DND-41 (cell line): ENCODE measurements at regions not wholly inside any gene's neighbourhood (a gene's known extent, or its start where the extent isn't known, plus 50 kb on each side); places are given as distances from the start of the nearest gene placed in this dataset.

Experiments
- ATAC-seq: fragments of 200-7000 bp; cut with Tn5 transposase; 3 replicates; pipeline ENCODE4 v1.9.1; 2021; ENCODE audit warnings: low read depth; ENCODE audit not compliant: insufficient read depth
- DNase-seq: peaks from one replicate; pipeline ENCODE4 v3.0.0-alpha.2; 2020
- H2AFZ ChIP-seq: 2 replicates; pipeline ENCODE4 v1.6.0; 2012; ENCODE audit warnings: low read depth, low read length
- H3K27ac ChIP-seq: 2 replicates; pipeline ENCODE4 v1.5.1; 2012; ENCODE audit warnings: low read length, inconsistent platforms
- H3K27me3 ChIP-seq: fragments of 200-600 bp; sonication (generic); 2 replicates; pipeline ENCODE4 v1.6.0; 2012; ENCODE audit warnings: low read length, mild to moderate bottlenecking, inconsistent platforms; ENCODE audit not compliant: insufficient read depth, poor library complexity
- H3K36me3 ChIP-seq: 2 replicates; pipeline ENCODE4 v1.5.1; 2012; ENCODE audit warnings: low read length, inconsistent platforms; ENCODE audit not compliant: insufficient read depth
- H3K4me1 ChIP-seq: 2 replicates; pipeline ENCODE4 v1.5.1; 2012; ENCODE audit warnings: mild to moderate bottlenecking, low read length; ENCODE audit not compliant: insufficient read depth
- H3K4me2 ChIP-seq: 2 replicates; pipeline ENCODE4 v1.6.0; 2012; ENCODE audit warnings: mild to moderate bottlenecking, moderate library complexity, low read length, inconsistent platforms; ENCODE audit not compliant: insufficient read depth
- H3K4me3 ChIP-seq, 2 experiments: fragments of 200-600 bp in 1 of 2; shearing (Covaris generic) in 1 of 2; 2 replicates each; pipeline ENCODE4 v1.5.1; 2012 to 2016; ENCODE audit warnings: inconsistent platforms in 2 of 2, low read length in 2 of 2, mild to moderate bottlenecking in 2 of 2, low read depth in 1 of 2, moderate library complexity in 1 of 2
- H3K79me2 ChIP-seq: 2 replicates; pipeline ENCODE4 v1.6.0; 2012; ENCODE audit warnings: low read length, inconsistent platforms; ENCODE audit not compliant: insufficient read depth
- H3K9ac ChIP-seq: 2 replicates; pipeline ENCODE4 v1.6.0; 2012; ENCODE audit warnings: low read depth, mild to moderate bottlenecking, inconsistent platforms, low read length, moderate library complexity
- H3K9me3 ChIP-seq: 2 replicates; pipeline ENCODE4 v1.5.1; 2012; ENCODE audit warnings: low read length, moderate library complexity, mild to moderate bottlenecking, inconsistent platforms; ENCODE audit not compliant: insufficient read depth, severe bottlenecking
- H4K20me1 ChIP-seq: 2 replicates; pipeline ENCODE4 v1.6.0; 2012; ENCODE audit warnings: low read length; ENCODE audit not compliant: insufficient read depth
- CTCF ChIP-seq: IDR thresholded peaks from 2 replicates; pipeline ENCODE4 v1.5.1; 2012; ENCODE audit warnings: borderline replicate concordance, low read length, moderate library complexity, mild to moderate bottlenecking; ENCODE audit not compliant: poor library complexity, severe bottlenecking; ENCODE audit errors: extremely low read depth
- EZH2 ChIP-seq: IDR thresholded peaks from 3 replicates; pipeline ENCODE4 v1.6.1; 2012; ENCODE audit warnings: borderline replicate concordance, low read depth, mild to moderate bottlenecking, moderate library complexity, low read length, inconsistent platforms; ENCODE audit not compliant: severe bottlenecking

GRCh38 chr10:36187380-36188079, 545.4 kb upstream of the FZD8 start:
- H3K9me3 ChIP-seq = peaks cover 17% of the 10 kb centered on the region
- TF ChIP-seq CTCF (no peak), EZH2 (no peak)
- H3K27me3 ChIP-seq = no peaks in the 10 kb centered on the region
- no peak overlapping the region for H3K9ac ChIP-seq
- no peak overlapping the region for H3K4me3 ChIP-seq
- H4K20me1 ChIP-seq = no peaks in the 10 kb centered on the region
- peaks cover 16% of the 10 kb centered on the region for H3K4me1 ChIP-seq
- no peaks in the 10 kb centered on the region for H3K79me2 ChIP-seq
- no peak for DNase-seq
- H3K27ac ChIP-seq = no peak overlapping the region
- H3K4me2 ChIP-seq = no peak overlapping the region
- no peaks in the 10 kb centered on the region for H3K36me3 ChIP-seq
- H2AFZ ChIP-seq = 0 out of 2 replicates have a peak overlapping the region, but pooled peaks have one; percentile 17
- ATAC-seq = no peak

GRCh38 chr10:36185097-36185496, 543.0 kb upstream of the FZD8 start:
- Histone ChIP-seq H3K79me2 (no peaks in the 10 kb centered on the region), H3K4me3 (no peak overlapping the region), H3K4me1 (peaks cover 16% of the 10 kb centered on the region), H2AFZ (no peak overlapping the region), H3K9ac (no peak overlapping the region), H4K20me1 (no peaks in the 10 kb centered on the region), H3K36me3 (no peaks in the 10 kb centered on the region), H3K27me3 (no peaks in the 10 kb centered on the region), H3K9me3 (no peaks in the 10 kb centered on the region), H3K4me2 (peak overlapping the region; percentile 16; the same call in 1 of the 2 replicates), H3K27ac (peak overlapping the region; percentile 60; the same call in 1 of the 2 replicates)
- TF ChIP-seq CTCF = no peak
- no peak for TF ChIP-seq EZH2
- ATAC-seq = no peak
- no peak for DNase-seq

GRCh38 chr10:36183726-36184125, 541.6 kb upstream of the FZD8 start:
- DNase-seq (no peak), ATAC-seq (no peak)
- H2AFZ ChIP-seq = no peak overlapping the region
- H3K79me2 ChIP-seq = no peaks in the 10 kb centered on the region
- no peaks in the 10 kb centered on the region for H3K9me3 ChIP-seq
- H3K4me3 ChIP-seq = no peak overlapping the region
- peaks cover 16% of the 10 kb centered on the region for H3K4me1 ChIP-seq
- no peak overlapping the region for H3K27ac ChIP-seq
- H3K4me2 ChIP-seq = no peak overlapping the region
- no peak overlapping the region for H3K9ac ChIP-seq
- no peaks in the 10 kb centered on the region for H4K20me1 ChIP-seq
- TF ChIP-seq CTCF (no peak), EZH2 (no peak)
- H3K27me3 ChIP-seq = no peaks in the 10 kb centered on the region
- no peaks in the 10 kb centered on the region for H3K36me3 ChIP-seq
